KMS-11 (cell line): ENCODE measurements at regions not wholly inside any gene's neighbourhood (a gene's known extent, or its start where the extent isn't known, plus 50 kb on each side); places are given as distances from the start of the nearest gene placed in this dataset.

Source experiments
- H2AFZ ChIP-seq: fragments of 200-600 bp; sonication (generic); 2 replicates; pipeline ENCODE4 v1.6.1; 2016; ENCODE audit warnings: antibody characterized with exemption, mixed run types, low read depth
- H3K27ac ChIP-seq: fragments of 200-600 bp; sonication (generic); 2 replicates; pipeline ENCODE4 v1.6.1; 2016; ENCODE audit warnings: mild to moderate bottlenecking, mixed run types
- H3K27me3 ChIP-seq: fragments of 200-600 bp; sonication (generic); 2 replicates; pipeline ENCODE4 v1.6.1; 2017; ENCODE audit warnings: mild to moderate bottlenecking, low read depth, mixed run types, moderate library complexity; ENCODE audit not compliant: insufficient read depth
- H3K36me3 ChIP-seq: fragments of 200-600 bp; sonication (generic); 2 replicates; pipeline ENCODE4 v1.6.1; 2017; ENCODE audit warnings: mild to moderate bottlenecking, mixed run types; ENCODE audit not compliant: insufficient read depth
- H3K4me1 ChIP-seq: fragments of 200-600 bp; sonication (generic); 2 replicates; pipeline ENCODE4 v1.6.1; 2016; ENCODE audit warnings: mild to moderate bottlenecking, low read depth, mixed run types; ENCODE audit not compliant: poor library complexity, severe bottlenecking
- H3K4me2 ChIP-seq: fragments of 200-600 bp; sonication (generic); 2 replicates; pipeline ENCODE4 v1.7.0; 2016; ENCODE audit warnings: mild to moderate bottlenecking, mixed run types
- H3K4me3 ChIP-seq: fragments of 200-600 bp; sonication (generic); IDR thresholded peaks from 2 replicates; pipeline ENCODE4 v1.6.1; 2017; ENCODE audit warnings: low read depth, low read length, mixed read lengths; ENCODE audit not compliant: insufficient read depth
- H3K79me2 ChIP-seq: fragments of 200-600 bp; sonication (generic); 2 replicates; pipeline ENCODE4 v1.6.1; 2016; ENCODE audit warnings: low read depth, mixed run types; ENCODE audit not compliant: insufficient read depth
- H3K9ac ChIP-seq: fragments of 200-600 bp; sonication (generic); 2 replicates; pipeline ENCODE4 v1.6.1; 2016; ENCODE audit warnings: mild to moderate bottlenecking, mixed run types
- H4K20me1 ChIP-seq: fragments of 200-600 bp; sonication (generic); 2 replicates; pipeline ENCODE4 v1.6.1; 2016; ENCODE audit warnings: mild to moderate bottlenecking, mixed run types; ENCODE audit not compliant: insufficient read depth
- CTCF ChIP-seq: fragments of 200-600 bp; sonication (generic); conservative IDR thresholded peaks from 2 replicates; pipeline ENCODE4 v1.6.1; 2017; ENCODE audit warnings: low read depth, mild to moderate bottlenecking, antibody characterized with exemption, low read length, moderate library complexity, mixed read lengths

- H3K27me3 ChIP-seq = no peaks in the 10 kb centered on the region
- no peak overlapping the region; the same call in 1 of the 2 replicates for H3K27ac ChIP-seq
- no peaks in the 10 kb centered on the region for H3K79me2 ChIP-seq
- H4K20me1 ChIP-seq = no peaks in the 10 kb centered on the region
- H2AFZ ChIP-seq = no peak overlapping the region
- H3K4me2 ChIP-seq = peak overlapping the region; percentile 91
- H3K4me1 ChIP-seq = peaks cover 57% of the 10 kb centered on the region
- no peak overlapping the region for H3K9ac ChIP-seq
- H3K36me3 ChIP-seq = no peaks in the 10 kb centered on the region
- H3K4me3 ChIP-seq = no peak overlapping the region
- TF ChIP-seq CTCF = no peak
Observed at GRCh38 chr18:57211776-57212175, 64.9 kb downstream of the BOD1L2 start.

GRCh38 chr18:57212678-57213077 lies 65.8 kb downstream of the BOD1L2 start:
- Histone ChIP-seq H2AFZ (no peak overlapping the region), H3K4me3 (no peak overlapping the region), H3K79me2 (no peaks in the 10 kb centered on the region), H3K36me3 (no peaks in the 10 kb centered on the region), H3K4me2 (peak overlapping the region; percentile 26; the same call in 1 of the 2 replicates), H3K27me3 (no peaks in the 10 kb centered on the region), H3K9ac (no peak overlapping the region), H3K4me1 (peaks cover 54% of the 10 kb centered on the region), H4K20me1 (no peaks in the 10 kb centered on the region), H3K27ac (no peak overlapping the region)
- no peak for TF ChIP-seq CTCF

GRCh38 chr18:57214976-57215375 lies 68.1 kb downstream of the BOD1L2 start:
- Histone ChIP-seq H3K27me3 (no peaks in the 10 kb centered on the region), H3K9ac (no peak overlapping the region), H4K20me1 (no peaks in the 10 kb centered on the region), H3K4me2 (no peak overlapping the region), H2AFZ (no peak overlapping the region), H3K27ac (no peak overlapping the region), H3K4me3 (no peak overlapping the region), H3K36me3 (no peaks in the 10 kb centered on the region), H3K4me1 (peaks cover 32% of the 10 kb centered on the region), H3K79me2 (no peaks in the 10 kb centered on the region)
- no peak for TF ChIP-seq CTCF

GRCh38 chr18:57218281-57218680 lies 71.4 kb downstream of the BOD1L2 start:
- H3K79me2 ChIP-seq = no peaks in the 10 kb centered on the region
- H4K20me1 ChIP-seq = no peaks in the 10 kb centered on the region
- no peak overlapping the region for H3K27ac ChIP-seq
- no peak overlapping the region for H3K9ac ChIP-seq
- H3K4me3 ChIP-seq = no peak overlapping the region
- no peaks in the 10 kb centered on the region for H3K36me3 ChIP-seq
- no peaks in the 10 kb centered on the region for H3K27me3 ChIP-seq
- no peak for TF ChIP-seq CTCF
- H3K4me1 ChIP-seq = no peaks in the 10 kb centered on the region
- no peak overlapping the region for H2AFZ ChIP-seq
- no peak overlapping the region for H3K4me2 ChIP-seq
